OCI-LY1 (cell line): ENCODE measurements at regions not wholly inside any gene's neighbourhood (a gene's known extent, or its start where the extent isn't known, plus 50 kb on each side); places are given as distances from the start of the nearest gene placed in this dataset.

Experiments used
- H2AFZ ChIP-seq: fragments of 200-600 bp; sonication (generic), shearing (Covaris generic); 2 replicates; pipeline ENCODE4 v1.6.0; 2014; ENCODE audit warnings: antibody characterized with exemption, mild to moderate bottlenecking, low read length
- H3F3A ChIP-seq: fragments of 200-600 bp; sonication (generic), shearing (Covaris generic); 2 replicates; pipeline ENCODE4 v1.6.0; 2014; ENCODE audit warnings: mild to moderate bottlenecking, antibody characterized with exemption, low read length, moderate library complexity; ENCODE audit not compliant: insufficient read depth
- H3K27ac ChIP-seq: fragments of 200-600 bp; sonication (generic); 2 replicates; pipeline ENCODE4 v1.5.1; 2014; ENCODE audit warnings: low read length, mixed run types, mild to moderate bottlenecking, low read depth; ENCODE audit not compliant: poor library complexity, severe bottlenecking
- H3K27me3 ChIP-seq: fragments of 200-600 bp; sonication (generic); 2 replicates; pipeline ENCODE4 v1.6.0; 2014; ENCODE audit warnings: antibody characterized with exemption, mild to moderate bottlenecking, low read length, moderate library complexity; ENCODE audit not compliant: insufficient read depth
- H3K36me3 ChIP-seq: fragments of 200-600 bp; sonication (generic); 2 replicates; pipeline ENCODE4 v1.6.1; 2014; ENCODE audit warnings: mild to moderate bottlenecking, antibody characterized with exemption, low read length, moderate library complexity, mixed read lengths; ENCODE audit not compliant: insufficient read depth
- H3K4me1 ChIP-seq: fragments of 200-600 bp; sonication (generic); 2 replicates; pipeline ENCODE4 v1.5.1; 2014; ENCODE audit warnings: mild to moderate bottlenecking, low read length, moderate library complexity; ENCODE audit not compliant: insufficient read depth, severe bottlenecking
- H3K4me2 ChIP-seq: fragments of 200-600 bp; sonication (generic), shearing (Covaris generic); 2 replicates; pipeline ENCODE4 v1.6.1; 2014; ENCODE audit warnings: low read length
- H3K4me3 ChIP-seq: fragments of 200-600 bp; sonication (generic); 2 replicates; pipeline ENCODE4 v1.5.1; 2014; ENCODE audit warnings: low read length, low read depth, mild to moderate bottlenecking, mixed read lengths; ENCODE audit not compliant: poor library complexity, severe bottlenecking
- H3K79me2 ChIP-seq: fragments of 200-600 bp; shearing (Covaris generic); 2 replicates; pipeline ENCODE4 v1.6.1; 2016; ENCODE audit warnings: mixed run types, low read length, mixed read lengths; ENCODE audit not compliant: insufficient read depth
- H3K9ac ChIP-seq: fragments of 200-600 bp; sonication (generic), shearing (Covaris generic); 2 replicates; pipeline ENCODE4 v1.6.1; 2014; ENCODE audit warnings: mild to moderate bottlenecking, low read length, mixed read lengths
- H3K9me2 ChIP-seq: fragments of 200-600 bp; sonication (generic), shearing (Covaris generic); 2 replicates; pipeline ENCODE4 v1.6.1; 2014; ENCODE audit warnings: low read depth, mild to moderate bottlenecking, low read length, mixed read lengths
- H3K9me3 ChIP-seq: fragments of 200-600 bp; shearing (Covaris generic); 2 replicates; pipeline ENCODE4 v1.6.1; 2014; ENCODE audit warnings: low read length, mixed read lengths
- H4K20me1 ChIP-seq: fragments of 200-600 bp; sonication (generic), shearing (Covaris generic); 2 replicates; pipeline ENCODE4 v1.6.0; 2016; ENCODE audit warnings: mild to moderate bottlenecking, low read length; ENCODE audit not compliant: insufficient read depth
- CTCF ChIP-seq: fragments of 200-600 bp; sonication (generic), shearing (Covaris generic); IDR thresholded peaks from 2 replicates; pipeline ENCODE4 v1.5.1; 2017; ENCODE audit warnings: mild to moderate bottlenecking, antibody characterized with exemption, low read length, moderate library complexity, mixed read lengths
- EZH2 ChIP-seq: fragments of 200-600 bp; sonication (generic), shearing (Covaris generic); IDR thresholded peaks from 2 replicates; pipeline ENCODE4 v1.8.0; 2017; ENCODE audit warnings: borderline replicate concordance, mixed run types, mild to moderate bottlenecking, antibody characterized with exemption, low read length, moderate library complexity, mixed read lengths

- H3K79me2 ChIP-seq, result no peaks in the 10 kb centered on the region
- H3K27ac ChIP-seq, result no peak overlapping the region
- no peak overlapping the region for H3K4me2 ChIP-seq
- no peaks in the 10 kb centered on the region for H3K27me3 ChIP-seq
- no peak overlapping the region for H3K4me3 ChIP-seq
- no peaks in the 10 kb centered on the region for H3K4me1 ChIP-seq
- no peaks in the 10 kb centered on the region for H3K9me3 ChIP-seq
- H3K9ac ChIP-seq, result no peak overlapping the region
- H2AFZ ChIP-seq, result no peak overlapping the region
- no peak for TF ChIP-seq EZH2
- H3K9me2 ChIP-seq, result no peaks in the 10 kb centered on the region
- H3F3A ChIP-seq, result no peaks in the 10 kb centered on the region
- no peaks in the 10 kb centered on the region for H3K36me3 ChIP-seq
- no peaks in the 10 kb centered on the region for H4K20me1 ChIP-seq
Observed at GRCh38 chr15:31843426-31844055, 186.8 kb upstream of the CHRNA7 start.

- no peaks in the 10 kb centered on the region for H3K79me2 ChIP-seq
- H3K36me3 ChIP-seq, result no peaks in the 10 kb centered on the region
- no peak overlapping the region for H3K9ac ChIP-seq
- H3F3A ChIP-seq, result no peaks in the 10 kb centered on the region
- TF ChIP-seq EZH2 (no peak), CTCF (no peak)
- no peaks in the 10 kb centered on the region for H3K4me1 ChIP-seq
- H4K20me1 ChIP-seq, result no peaks in the 10 kb centered on the region
- H3K9me3 ChIP-seq, result no peaks in the 10 kb centered on the region
- H3K4me3 ChIP-seq, result no peak overlapping the region
- no peak overlapping the region for H3K27ac ChIP-seq
- no peak overlapping the region for H3K4me2 ChIP-seq
- no peak overlapping the region for H2AFZ ChIP-seq
- no peaks in the 10 kb centered on the region for H3K9me2 ChIP-seq
- H3K27me3 ChIP-seq, result no peaks in the 10 kb centered on the region
Observed at GRCh38 chr15:31845791-31846190, 184.5 kb upstream of the CHRNA7 start.

- Histone ChIP-seq H3K36me3 (no peaks in the 10 kb centered on the region), H4K20me1 (no peaks in the 10 kb centered on the region), H2AFZ (no peak overlapping the region), H3K4me2 (no peak overlapping the region), H3K27me3 (no peaks in the 10 kb centered on the region), H3K27ac (no peak overlapping the region), H3F3A (no peaks in the 10 kb centered on the region), H3K9me2 (no peaks in the 10 kb centered on the region), H3K4me1 (no peaks in the 10 kb centered on the region), H3K79me2 (no peaks in the 10 kb centered on the region), H3K9me3 (no peaks in the 10 kb centered on the region), H3K4me3 (no peak overlapping the region), H3K9ac (no peak overlapping the region)
- no peak for TF ChIP-seq CTCF
Observed at GRCh38 chr15:31847961-31848360, 182.4 kb upstream of the CHRNA7 start.

- Histone ChIP-seq H3K4me1 (no peaks in the 10 kb centered on the region), H3K27me3 (no peaks in the 10 kb centered on the region), H3F3A (no peaks in the 10 kb centered on the region), H3K36me3 (no peaks in the 10 kb centered on the region), H3K4me2 (no peak overlapping the region), H3K79me2 (no peaks in the 10 kb centered on the region), H3K4me3 (no peak overlapping the region), H2AFZ (no peak overlapping the region), H3K9me2 (no peaks in the 10 kb centered on the region), H3K9me3 (no peaks in the 10 kb centered on the region), H4K20me1 (no peaks in the 10 kb centered on the region), H3K27ac (no peak overlapping the region), H3K9ac (no peak overlapping the region)
- TF ChIP-seq EZH2 (no peak), CTCF (no peak)
Observed at GRCh38 chr15:31848621-31849020, 181.7 kb upstream of the CHRNA7 start.
